NCI-H2081 treated with DMSO at 0.1 percent for 48 hours (cell line): ENCODE measurements at regions not wholly inside any gene's neighbourhood (a gene's known extent, or its start where the extent isn't known, plus 50 kb on each side); places are given as distances from the start of the nearest gene placed in this dataset.
A peak's percentile ranks its signal among the peaks of the same experiment; 100 is the strongest.
"Not testable (repeated sequence)": the region's sequence is repeated elsewhere in the genome, so short reads cannot be mapped to it uniquely, and the experiment has no call there.

Experiments
- DNase-seq: peaks from one replicate; lab custom pipeline; 2025; lab: John Stamatoyannopoulos, UW

GRCh38 chrX:102784550-102784949, 64.0 kb downstream of the GPRASP3 start:
- no peak for DNase-seq

GRCh38 chrX:102787283-102787682, 66.7 kb downstream of the GPRASP3 start:
- DNase-seq, result no peak

GRCh38 chrX:102808336-102808735, 87.8 kb downstream of the GPRASP3 start:
- no peak for DNase-seq

- not testable (repeated sequence) for DNase-seq
Measured at GRCh38 chrX:102818269-102818668, 97.7 kb downstream of the GPRASP3 start.

- no peak for DNase-seq
Measured at GRCh38 chrX:102832661-102833060, 104.4 kb upstream of the RAB40AL start.

GRCh38 chrX:102833136-102833535, 103.9 kb upstream of the RAB40AL start:
- DNase-seq, result no peak

GRCh38 chrX:102835504-102836146, 101.4 kb upstream of the RAB40AL start:
- no peak for DNase-seq

- DNase-seq, result no peak
Measured at GRCh38 chrX:102837847-102838246, 99.2 kb upstream of the RAB40AL start.

GRCh38 chrX:102840871-102841705, 96.0 kb upstream of the RAB40AL start:
- no peak for DNase-seq

GRCh38 chrX:102841706-102842003, 95.4 kb upstream of the RAB40AL start:
- DNase-seq, result no peak

- DNase-seq, result no peak
Measured at GRCh38 chrX:102845020-102845419, 92.1 kb upstream of the RAB40AL start.

GRCh38 chrX:102846544-102847236, 90.4 kb upstream of the RAB40AL start:
- no peak for DNase-seq

- no peak for DNase-seq
Measured at GRCh38 chrX:102847362-102847761, 89.7 kb upstream of the RAB40AL start.

- no peak for DNase-seq
Measured at GRCh38 chrX:102849396-102849795, 87.7 kb upstream of the RAB40AL start.

- DNase-seq, result not testable (repeated sequence)
Measured at GRCh38 chrX:102858826-102859549, 78.1 kb upstream of the RAB40AL start.

- no peak for DNase-seq
Measured at GRCh38 chrX:102859550-102859871, 77.6 kb upstream of the RAB40AL start.

- DNase-seq, result no peak
Measured at GRCh38 chrX:102860235-102860634, 76.8 kb upstream of the RAB40AL start.

GRCh38 chrX:102863735-102864134, 73.3 kb upstream of the RAB40AL start:
- DNase-seq, result peak; percentile 49

GRCh38 chrX:102866981-102867656, 70.0 kb upstream of the RAB40AL start:
- DNase-seq, result no peak

GRCh38 chrX:102883491-102883890, 53.6 kb upstream of the RAB40AL start:
- DNase-seq, result no peak
